ENCODE measurements at regions not wholly inside any gene's neighbourhood (a gene's known extent, or its start where the extent isn't known, plus 50 kb on each side); places are given as distances from the start of the nearest gene placed in this dataset.

- Histone ChIP-seq H3K36me3 (ENCODE audit: control insufficient read depth, insufficient read depth, low read length) (no peaks in the 10 kb centered on the region), H3K4me1 (ENCODE audit: control insufficient read depth, insufficient read depth, low read length) (no peaks in the 10 kb centered on the region), H3K9me3 (ENCODE audit: control insufficient read depth, insufficient read depth, low read length) (no peaks in the 10 kb centered on the region), H3K27me3 (ENCODE audit: control insufficient read depth, insufficient read depth, low read length) (no peaks in the 10 kb centered on the region), H3K27ac (ENCODE audit: low read length) (no peak overlapping the region), H3K4me3 (ENCODE audit: low read length) (no peak overlapping the region)
- Mint-ChIP-seq H3K27me3 (ENCODE audit: low read depth in 2 of 2) (no peaks in the 10 kb centered on the region), H3K9me3 (no peaks in the 10 kb centered on the region), H3K27ac (no peak overlapping the region), H3K36me3 (no peaks in the 10 kb centered on the region), H3K4me1 (no peaks in the 10 kb centered on the region), H3K4me3 (no peak overlapping the region)
- ATAC-seq = no peak
- WGBS (ENCODE audit: insufficient coverage) = 93% methylated on average over 8 of the region's 8 CpGs
- TF ChIP-seq, protein P1, sequence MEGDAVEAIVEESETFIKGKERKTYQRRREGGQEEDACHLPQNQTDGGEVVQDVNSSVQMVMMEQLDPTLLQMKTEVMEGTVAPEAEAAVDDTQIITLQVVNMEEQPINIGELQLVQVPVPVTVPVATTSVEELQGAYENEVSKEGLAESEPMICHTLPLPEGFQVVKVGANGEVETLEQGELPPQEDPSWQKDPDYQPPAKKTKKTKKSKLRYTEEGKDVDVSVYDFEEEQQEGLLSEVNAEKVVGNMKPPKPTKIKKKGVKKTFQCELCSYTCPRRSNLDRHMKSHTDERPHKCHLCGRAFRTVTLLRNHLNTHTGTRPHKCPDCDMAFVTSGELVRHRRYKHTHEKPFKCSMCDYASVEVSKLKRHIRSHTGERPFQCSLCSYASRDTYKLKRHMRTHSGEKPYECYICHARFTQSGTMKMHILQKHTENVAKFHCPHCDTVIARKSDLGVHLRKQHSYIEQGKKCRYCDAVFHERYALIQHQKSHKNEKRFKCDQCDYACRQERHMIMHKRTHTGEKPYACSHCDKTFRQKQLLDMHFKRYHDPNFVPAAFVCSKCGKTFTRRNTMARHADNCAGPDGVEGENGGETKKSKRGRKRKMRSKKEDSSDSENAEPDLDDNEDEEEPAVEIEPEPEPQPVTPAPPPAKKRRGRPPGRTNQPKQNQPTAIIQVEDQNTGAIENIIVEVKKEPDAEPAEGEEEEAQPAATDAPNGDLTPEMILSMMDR (IDR thresholded peaks at IDR 0.05) = no peak
- no peak for DNase-seq
- intact Hi-C loops (cut with micrococcal nuclease) = no loop called here
Observed at GRCh38 chr2:108067820-108068405, 81.6 kb downstream of the SLC5A7 start.

- no peaks in the 10 kb centered on the region for H3K36me3 Mint-ChIP-seq
- no peak overlapping the region for H3K4me3 Mint-ChIP-seq
- Histone ChIP-seq H3K27ac (ENCODE audit: low read length) (no peak overlapping the region), H3K4me1 (ENCODE audit: control insufficient read depth, insufficient read depth, low read length) (no peaks in the 10 kb centered on the region), H3K4me3 (ENCODE audit: low read length) (no peak overlapping the region), H3K27me3 (ENCODE audit: control insufficient read depth, insufficient read depth, low read length) (no peaks in the 10 kb centered on the region), H3K9me3 (ENCODE audit: control insufficient read depth, insufficient read depth, low read length) (no peaks in the 10 kb centered on the region), H3K36me3 (ENCODE audit: control insufficient read depth, insufficient read depth, low read length) (no peaks in the 10 kb centered on the region)
- 82% methylated on average over 6 of the region's 8 CpGs for WGBS (ENCODE audit: insufficient coverage)
- intact Hi-C loops (cut with micrococcal nuclease) = no loop called here
- DNase-seq (no peak), ATAC-seq (no peak)
- no peaks in the 10 kb centered on the region for H3K4me1 Mint-ChIP-seq
- no peaks in the 10 kb centered on the region for H3K9me3 Mint-ChIP-seq
- TF ChIP-seq, protein P1 (IDR thresholded peaks at IDR 0.05) = no peak
- H3K27ac Mint-ChIP-seq = no peak overlapping the region
- H3K27me3 Mint-ChIP-seq (ENCODE audit: low read depth in 2 of 2) = no peaks in the 10 kb centered on the region
Observed at GRCh38 chr2:108069515-108070310, 83.4 kb downstream of the SLC5A7 start.

DNA sequence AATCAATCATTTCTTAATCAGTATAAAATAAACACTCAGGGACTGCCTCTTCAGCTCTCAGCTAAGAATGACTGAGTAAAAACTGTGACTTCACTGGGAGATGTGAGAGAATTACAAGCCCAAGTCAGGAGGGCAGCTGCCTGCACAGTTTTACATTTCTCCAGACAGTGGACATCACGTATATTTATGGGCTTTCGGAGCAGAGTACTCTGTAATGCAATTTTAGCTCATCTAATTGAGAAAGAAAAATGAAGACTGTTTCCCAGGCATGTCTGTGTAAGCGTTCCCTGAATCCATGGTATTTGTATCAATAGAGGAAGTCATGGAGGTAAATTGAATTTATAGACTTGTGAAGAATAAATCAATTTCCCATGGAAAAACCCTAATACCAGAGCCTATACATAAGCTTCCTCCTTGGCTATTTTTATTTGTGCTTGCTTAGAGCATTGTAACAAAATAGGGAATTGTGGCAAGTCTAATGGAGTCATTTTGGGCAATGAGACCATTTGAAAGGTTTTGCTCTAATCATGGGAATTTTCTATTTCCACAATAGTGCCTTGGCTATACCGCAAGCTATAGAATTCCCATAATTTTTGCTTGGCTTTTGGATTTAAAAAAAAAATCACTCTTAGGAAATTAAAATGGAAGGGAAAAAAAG, 87.2 kb downstream of the SLC5A7 start:
- ATAC-seq (no peak), DNase-seq (no peak)
- intact Hi-C loops (cut with micrococcal nuclease) = no loop called here
- Mint-ChIP-seq H3K27ac (no peak overlapping the region), H3K36me3 (no peaks in the 10 kb centered on the region), H3K9me3 (no peaks in the 10 kb centered on the region), H3K27me3 (ENCODE audit: low read depth in 2 of 2) (no peaks in the 10 kb centered on the region), H3K4me1 (no peaks in the 10 kb centered on the region), H3K4me3 (no peak overlapping the region)
- 85% methylated on average over 3 of the region's 4 CpGs for WGBS (ENCODE audit: insufficient coverage)
- TF ChIP-seq, protein P1 (IDR thresholded peaks at IDR 0.05) = no peak
- Histone ChIP-seq H3K27me3 (ENCODE audit: control insufficient read depth, insufficient read depth, low read length) (no peaks in the 10 kb centered on the region), H3K36me3 (ENCODE audit: control insufficient read depth, insufficient read depth, low read length) (no peaks in the 10 kb centered on the region), H3K4me1 (ENCODE audit: control insufficient read depth, insufficient read depth, low read length) (no peaks in the 10 kb centered on the region), H3K4me3 (ENCODE audit: low read length) (no peak overlapping the region), H3K9me3 (ENCODE audit: control insufficient read depth, insufficient read depth, low read length) (no peaks in the 10 kb centered on the region), H3K27ac (ENCODE audit: low read length) (no peak overlapping the region)
